GM06990 (cell line): ENCODE measurements at regions not wholly inside any gene's neighbourhood (a gene's known extent, or its start where the extent isn't known, plus 50 kb on each side); places are given as distances from the start of the nearest gene placed in this dataset.

Experiments
- DNase-seq: peaks from one replicate; pipeline ENCODE4 v3.0.0-alpha.2; 2011; ENCODE audit not compliant: insufficient read length; ENCODE audit errors: extremely low read depth
- H3K27me3 ChIP-seq: replicated peaks from 2 replicates; pipeline ENCODE4 v1.6.0; 2011; ENCODE audit warnings: low read length; ENCODE audit not compliant: control insufficient read depth, insufficient read depth
- H3K36me3 ChIP-seq: 2 replicates; pipeline ENCODE4 v1.5.1; 2011; ENCODE audit warnings: low read length; ENCODE audit not compliant: control insufficient read depth, insufficient read depth
- H3K4me3 ChIP-seq: replicated peaks from 2 replicates; pipeline ENCODE4 v1.5.1; 2011; ENCODE audit warnings: low read depth, mild to moderate bottlenecking, control low read depth, low read length
- TF ChIP-seq, protein P1 (sequence below): IDR thresholded peaks from 2 replicates; pipeline ENCODE4 v1.5.1; 2011; ENCODE audit warnings: low read length, control low read depth, mild to moderate bottlenecking, inconsistent platforms; ENCODE audit not compliant: insufficient read depth, poor library complexity, severe bottlenecking

DNA sequence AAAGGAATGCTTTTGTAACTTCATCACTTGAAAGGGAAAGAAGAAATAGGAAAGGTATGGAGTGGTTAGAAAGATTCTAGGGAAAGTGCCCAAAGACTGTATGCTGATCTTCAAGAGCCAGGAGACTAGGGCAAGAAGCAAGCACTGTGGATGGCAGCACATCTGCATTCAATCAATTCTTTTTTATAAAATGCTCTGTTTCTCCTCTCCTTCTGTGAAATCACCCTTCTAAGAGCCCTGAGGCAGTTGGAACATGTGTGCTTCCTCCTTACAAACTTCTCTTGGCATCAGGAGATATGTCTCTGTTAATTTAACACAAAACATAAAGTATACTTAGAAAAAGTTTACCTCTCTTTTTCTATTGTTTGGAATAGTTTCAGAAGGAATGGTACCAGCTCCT lies 1162.2 kb upstream of the GJE1 start:
- DNase-seq = no peak
- no peaks in the 10 kb centered on the region for H3K36me3 ChIP-seq
- H3K27me3 ChIP-seq = no peaks in the 10 kb centered on the region
- TF ChIP-seq, protein P1, sequence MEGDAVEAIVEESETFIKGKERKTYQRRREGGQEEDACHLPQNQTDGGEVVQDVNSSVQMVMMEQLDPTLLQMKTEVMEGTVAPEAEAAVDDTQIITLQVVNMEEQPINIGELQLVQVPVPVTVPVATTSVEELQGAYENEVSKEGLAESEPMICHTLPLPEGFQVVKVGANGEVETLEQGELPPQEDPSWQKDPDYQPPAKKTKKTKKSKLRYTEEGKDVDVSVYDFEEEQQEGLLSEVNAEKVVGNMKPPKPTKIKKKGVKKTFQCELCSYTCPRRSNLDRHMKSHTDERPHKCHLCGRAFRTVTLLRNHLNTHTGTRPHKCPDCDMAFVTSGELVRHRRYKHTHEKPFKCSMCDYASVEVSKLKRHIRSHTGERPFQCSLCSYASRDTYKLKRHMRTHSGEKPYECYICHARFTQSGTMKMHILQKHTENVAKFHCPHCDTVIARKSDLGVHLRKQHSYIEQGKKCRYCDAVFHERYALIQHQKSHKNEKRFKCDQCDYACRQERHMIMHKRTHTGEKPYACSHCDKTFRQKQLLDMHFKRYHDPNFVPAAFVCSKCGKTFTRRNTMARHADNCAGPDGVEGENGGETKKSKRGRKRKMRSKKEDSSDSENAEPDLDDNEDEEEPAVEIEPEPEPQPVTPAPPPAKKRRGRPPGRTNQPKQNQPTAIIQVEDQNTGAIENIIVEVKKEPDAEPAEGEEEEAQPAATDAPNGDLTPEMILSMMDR = no peak
- H3K4me3 ChIP-seq = no peak overlapping the region

DNA sequence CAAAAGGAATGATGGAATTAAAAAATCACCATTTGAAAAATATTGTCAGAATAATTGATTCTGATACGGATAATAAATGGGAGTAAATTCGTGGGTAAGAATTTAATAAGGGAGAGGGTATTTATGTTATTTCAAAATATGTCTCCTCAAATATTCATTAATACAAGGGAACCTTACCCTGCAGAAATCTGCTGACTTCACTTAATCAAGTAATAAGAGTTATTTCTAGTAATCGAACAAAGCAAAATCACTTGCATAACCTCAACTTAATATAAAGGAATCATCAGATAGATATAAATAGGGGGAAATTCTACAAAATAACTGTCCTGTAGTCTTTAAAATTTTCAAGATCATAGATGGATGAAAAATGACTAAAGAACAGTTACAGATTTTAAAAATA lies 1164.7 kb upstream of the GJE1 start:
- TF ChIP-seq, protein P1 = no peak
- no peaks in the 10 kb centered on the region for H3K27me3 ChIP-seq
- no peak for DNase-seq
- no peak overlapping the region for H3K4me3 ChIP-seq
- no peaks in the 10 kb centered on the region for H3K36me3 ChIP-seq

DNA sequence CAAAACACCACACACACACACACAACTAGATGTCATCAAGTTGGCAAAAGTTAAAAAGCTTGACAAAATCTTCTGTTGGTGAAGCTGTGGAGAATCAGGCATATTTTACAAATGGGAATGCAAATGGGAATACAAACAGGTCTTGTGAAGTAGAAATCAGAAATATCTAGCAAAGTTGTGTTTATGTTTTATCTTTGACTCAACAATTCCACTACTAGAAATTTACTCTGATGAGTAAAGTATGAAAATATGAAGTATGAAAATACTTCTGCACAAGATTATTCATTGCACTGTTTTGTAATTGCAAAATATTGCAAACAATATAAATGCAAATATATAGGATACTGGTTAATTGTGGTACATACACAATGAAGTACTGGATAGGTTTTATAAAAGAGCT lies 1166.0 kb upstream of the GJE1 start:
- no peak for DNase-seq
- no peaks in the 10 kb centered on the region for H3K27me3 ChIP-seq
- TF ChIP-seq, protein P1 = no peak
- H3K4me3 ChIP-seq = no peak overlapping the region
- H3K36me3 ChIP-seq = no peaks in the 10 kb centered on the region

DNA sequence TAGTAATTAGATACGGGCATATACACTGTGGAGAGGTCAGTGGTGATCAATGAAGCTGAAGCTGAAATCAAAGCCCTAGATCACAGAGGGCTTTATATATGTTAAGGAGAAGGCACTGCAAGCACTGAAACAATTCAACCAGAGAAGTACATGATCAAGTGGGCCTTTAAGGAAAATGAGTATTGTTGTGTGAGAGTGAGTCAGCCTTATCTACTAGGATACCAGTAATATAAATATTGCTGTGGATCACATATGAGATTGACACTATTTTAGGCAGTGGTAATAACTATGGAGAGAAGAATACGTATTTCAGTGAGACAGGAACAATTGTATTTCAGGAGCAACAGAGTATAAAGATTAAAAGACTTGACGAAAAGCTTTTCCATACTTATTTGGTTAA lies 1172.2 kb upstream of the GJE1 start:
- no peaks in the 10 kb centered on the region for H3K36me3 ChIP-seq
- TF ChIP-seq, protein P1 = no peak
- DNase-seq = no peak
- H3K4me3 ChIP-seq = no peak overlapping the region
- no peaks in the 10 kb centered on the region for H3K27me3 ChIP-seq

DNA sequence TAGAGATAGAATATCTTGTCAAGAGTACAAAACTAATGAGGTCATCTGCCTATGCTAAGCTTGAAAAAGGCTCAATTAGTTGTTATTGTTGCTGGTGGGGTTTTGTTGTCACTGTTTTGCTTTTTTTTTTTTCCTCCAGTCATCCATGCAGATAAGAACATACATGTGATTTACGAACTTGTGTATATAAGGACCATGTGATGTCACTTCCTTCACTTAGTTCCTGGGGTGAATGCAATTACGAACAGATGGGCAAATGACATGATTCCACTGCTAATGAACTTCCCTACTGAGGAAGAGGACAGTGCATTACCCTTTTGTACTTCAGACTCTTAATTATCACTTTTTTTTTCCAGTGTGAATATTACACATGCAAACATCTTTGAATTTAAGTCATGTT lies 1175.3 kb upstream of the GJE1 start:
- no peak overlapping the region for H3K4me3 ChIP-seq
- H3K36me3 ChIP-seq = no peaks in the 10 kb centered on the region
- TF ChIP-seq, protein P1 = no peak
- no peaks in the 10 kb centered on the region for H3K27me3 ChIP-seq
- DNase-seq = no peak
